Activated CD8-positive, alpha-beta memory T cell treated with anti-CD3 and anti-CD28 coated beads, Interleukin-2, amount 10 ng/mL, durations not matched to agents 7 days and 5 days (primary cell): ENCODE measurements at regions not wholly inside any gene's neighbourhood (a gene's known extent, or its start where the extent isn't known, plus 50 kb on each side); places are given as distances from the start of the nearest gene placed in this dataset.

ENCODE experiments used
- ATAC-seq: fragments of 150-1000 bp; cut with Tn5 transposase; one replicate; pipeline ENCODE4 v1.10.0; 2021; ENCODE audit warnings: moderate library complexity
- CTCF ChIA-PET: fragments of 350-600 bp; sonication (Branson Sonifier 250); formaldehyde crosslinking; loops from one replicate; lab custom pipeline; 2021; ENCODE audit warnings: antibody characterized with exemption; lab: Charles Lee
- DNase-seq: peaks from one replicate; pipeline ENCODE4 v3.0.0-alpha.2; 2020
- H3K27ac Mint-ChIP-seq: one replicate; pipeline ENCODE4 v1.8.0; 2021; ENCODE audit warnings: mild to moderate bottlenecking, mixed read lengths
- H3K27me3 Mint-ChIP-seq: one replicate; pipeline ENCODE4 v1.8.0; 2021; ENCODE audit warnings: mixed read lengths
- H3K36me3 Mint-ChIP-seq: one replicate; pipeline ENCODE4 v1.8.0; 2021; ENCODE audit warnings: mild to moderate bottlenecking, mixed read lengths
- H3K4me1 Mint-ChIP-seq: one replicate; pipeline ENCODE4 v1.8.0; 2021; ENCODE audit warnings: mixed read lengths
- H3K4me3 Mint-ChIP-seq: one replicate; pipeline ENCODE4 v1.8.0; 2021; ENCODE audit warnings: mild to moderate bottlenecking, moderate library complexity, mixed read lengths
- H3K9me3 Mint-ChIP-seq: one replicate; pipeline ENCODE4 v1.8.0; 2022; ENCODE audit warnings: low read depth, mixed read lengths

DNA sequence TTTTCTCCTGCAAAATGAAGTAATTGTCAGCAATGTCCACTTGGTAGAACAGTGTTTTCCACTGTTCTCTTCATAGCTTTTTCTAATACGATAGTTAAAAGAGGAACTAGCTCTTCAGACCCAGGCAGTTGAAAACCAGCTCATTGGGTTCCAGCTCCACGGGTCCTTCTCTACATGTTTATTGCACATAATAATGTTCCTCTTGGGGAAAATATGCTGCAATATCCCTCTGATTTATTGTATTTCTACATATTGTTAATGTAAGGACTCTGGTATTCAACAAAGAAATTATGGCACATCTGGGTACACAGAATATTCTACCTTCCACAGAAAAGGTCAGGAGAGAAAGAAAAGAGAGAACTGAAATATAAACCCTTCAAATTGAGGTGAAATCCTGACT, 473.4 kb downstream of the TRIML1 start:
- CTCF ChIA-PET, result no interaction called here
- DNase-seq, result no peak
- Mint-ChIP-seq H3K4me1 (no peaks in the 10 kb centered on the region), H3K27me3 (no peaks in the 10 kb centered on the region), H3K9me3 (peaks cover 3% of the 10 kb centered on the region), H3K4me3 (no peak overlapping the region), H3K36me3 (no peaks in the 10 kb centered on the region), H3K27ac (no peak overlapping the region)
- no peak for ATAC-seq

- H3K4me3 Mint-ChIP-seq, result no peak overlapping the region
- H3K4me1 Mint-ChIP-seq, result no peaks in the 10 kb centered on the region
- ATAC-seq, result no peak
- CTCF ChIA-PET, result no interaction called here
- no peaks in the 10 kb centered on the region for H3K27me3 Mint-ChIP-seq
- H3K9me3 Mint-ChIP-seq, result peaks cover 6% of the 10 kb centered on the region
- DNase-seq, result no peak
- H3K27ac Mint-ChIP-seq, result no peak overlapping the region
- no peaks in the 10 kb centered on the region for H3K36me3 Mint-ChIP-seq
These were observed 474.7 kb downstream of the TRIML1 start for GRCh38 chr4:188613976-188614375.

DNA sequence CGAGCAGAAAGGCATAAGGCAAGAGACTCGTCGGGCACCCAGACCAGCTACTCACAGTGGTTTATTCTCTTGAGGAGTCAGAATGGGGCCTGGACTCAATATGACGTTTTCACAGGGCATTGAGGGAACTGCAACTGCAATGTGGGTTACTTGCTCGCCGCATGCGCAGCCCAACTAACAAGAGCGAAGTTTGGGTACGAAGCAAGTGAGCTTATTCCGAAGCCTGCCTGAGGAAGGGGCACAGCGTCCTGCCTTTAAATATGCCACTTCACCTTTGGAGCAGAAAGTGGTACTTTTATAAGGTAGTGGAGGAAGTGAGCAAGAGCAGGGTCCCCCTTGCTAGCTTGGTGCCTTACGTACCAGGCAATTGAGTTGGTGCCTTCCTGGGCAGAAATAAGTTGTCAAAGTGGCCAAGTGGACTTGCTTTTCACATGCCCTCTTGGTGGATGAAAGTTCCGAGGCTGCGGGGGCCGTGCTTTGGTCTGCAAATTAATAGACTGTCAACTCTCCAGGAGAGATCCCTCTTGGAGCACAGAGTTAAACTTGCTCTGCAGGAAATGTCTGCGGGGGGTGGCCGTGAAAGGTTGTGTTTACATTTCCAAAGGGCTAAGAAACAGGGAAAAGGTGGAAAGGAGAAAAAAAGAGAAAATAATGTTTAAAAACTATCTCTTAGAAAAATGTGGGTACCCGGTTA, 480.4 kb downstream of the TRIML1 start:
- H3K27ac Mint-ChIP-seq, result no peak overlapping the region
- H3K9me3 Mint-ChIP-seq, result peaks cover 6% of the 10 kb centered on the region
- no peak overlapping the region for H3K4me3 Mint-ChIP-seq
- ATAC-seq, result no peak
- CTCF ChIA-PET, result no interaction called here
- H3K36me3 Mint-ChIP-seq, result no peaks in the 10 kb centered on the region
- no peaks in the 10 kb centered on the region for H3K27me3 Mint-ChIP-seq
- H3K4me1 Mint-ChIP-seq, result no peaks in the 10 kb centered on the region
- DNase-seq, result no peak

- H3K4me1 Mint-ChIP-seq, result no peaks in the 10 kb centered on the region
- H3K36me3 Mint-ChIP-seq, result no peaks in the 10 kb centered on the region
- CTCF ChIA-PET, result no interaction called here
- peaks cover 9% of the 10 kb centered on the region for H3K9me3 Mint-ChIP-seq
- no peak for ATAC-seq
- H3K27ac Mint-ChIP-seq, result no peak overlapping the region
- H3K27me3 Mint-ChIP-seq, result no peaks in the 10 kb centered on the region
- no peak overlapping the region for H3K4me3 Mint-ChIP-seq
- no peak for DNase-seq
These were observed 481.4 kb downstream of the TRIML1 start for GRCh38 chr4:188620608-188621007.

DNA sequence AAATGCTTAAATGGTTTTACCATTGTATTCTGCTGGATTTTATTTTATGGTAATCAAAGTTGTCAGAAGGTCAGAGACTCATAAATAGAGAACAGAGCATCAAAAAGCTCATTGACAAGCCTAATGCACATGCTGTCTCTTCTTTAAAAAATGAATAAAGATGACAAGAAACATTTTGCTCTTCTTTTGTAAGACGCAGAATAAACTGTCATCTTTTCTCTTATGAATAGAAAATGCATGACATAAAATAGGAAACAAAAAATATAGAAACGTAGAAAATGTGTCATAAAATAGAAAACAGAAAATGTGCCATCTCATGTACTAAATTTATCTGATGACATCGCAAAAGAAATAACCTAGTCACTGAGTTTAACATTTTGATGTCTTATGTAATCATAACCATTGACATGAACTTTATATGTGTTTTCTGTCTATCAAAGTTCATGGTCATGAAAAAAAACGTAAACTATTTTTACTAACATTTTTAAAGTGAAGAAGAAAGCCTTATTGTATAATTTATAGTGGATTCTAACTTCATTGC, 484.1 kb downstream of the TRIML1 start:
- Mint-ChIP-seq H3K9me3 (peaks cover 11% of the 10 kb centered on the region), H3K27me3 (no peaks in the 10 kb centered on the region), H3K27ac (no peak overlapping the region), H3K36me3 (no peaks in the 10 kb centered on the region), H3K4me1 (no peaks in the 10 kb centered on the region), H3K4me3 (no peak overlapping the region)
- CTCF ChIA-PET, result no interaction called here
- ATAC-seq (no peak), DNase-seq (no peak)

- Mint-ChIP-seq H3K36me3 (no peaks in the 10 kb centered on the region), H3K9me3 (peaks cover 9% of the 10 kb centered on the region), H3K4me3 (no peak overlapping the region), H3K27me3 (no peaks in the 10 kb centered on the region), H3K27ac (no peak overlapping the region), H3K4me1 (no peaks in the 10 kb centered on the region)
- ATAC-seq (no peak), DNase-seq (no peak)
- CTCF ChIA-PET, result no interaction called here
These were observed 485.1 kb downstream of the TRIML1 start for GRCh38 chr4:188624370-188624769.

DNA sequence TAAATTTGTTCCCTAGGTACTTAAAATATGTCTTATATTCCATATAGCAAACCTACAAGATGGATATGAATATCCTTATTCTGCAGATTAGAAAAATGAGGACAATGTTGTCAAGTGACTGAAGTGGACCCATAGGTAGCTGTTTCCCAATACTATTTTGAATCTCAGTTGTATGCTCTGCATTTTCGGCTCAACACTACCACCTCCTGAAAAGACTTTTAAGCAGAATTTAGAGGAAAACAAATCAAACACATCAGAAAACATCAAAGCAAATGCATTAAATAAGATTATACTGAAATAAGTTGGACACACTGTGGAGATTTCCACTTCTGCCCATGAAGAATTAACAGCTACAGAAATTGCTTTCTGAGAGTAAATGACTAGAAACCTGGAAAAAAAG, 488.7 kb downstream of the TRIML1 start:
- Mint-ChIP-seq H3K9me3 (peaks cover 23% of the 10 kb centered on the region), H3K27ac (no peak overlapping the region), H3K4me3 (no peak overlapping the region), H3K27me3 (no peaks in the 10 kb centered on the region), H3K4me1 (no peaks in the 10 kb centered on the region), H3K36me3 (no peaks in the 10 kb centered on the region)
- DNase-seq (no peak), ATAC-seq (no peak)
- CTCF ChIA-PET, result no interaction called here

- no peak for DNase-seq
- CTCF ChIA-PET, result no interaction called here
- H3K4me3 Mint-ChIP-seq, result no peak overlapping the region
- H3K27me3 Mint-ChIP-seq, result no peaks in the 10 kb centered on the region
- H3K9me3 Mint-ChIP-seq, result peaks cover 8% of the 10 kb centered on the region
- no peaks in the 10 kb centered on the region for H3K36me3 Mint-ChIP-seq
- ATAC-seq, result no peak
- H3K27ac Mint-ChIP-seq, result no peak overlapping the region
- H3K4me1 Mint-ChIP-seq, result no peaks in the 10 kb centered on the region
These were observed 500.3 kb downstream of the TRIML1 start for GRCh38 chr4:188639479-188640100.

DNA sequence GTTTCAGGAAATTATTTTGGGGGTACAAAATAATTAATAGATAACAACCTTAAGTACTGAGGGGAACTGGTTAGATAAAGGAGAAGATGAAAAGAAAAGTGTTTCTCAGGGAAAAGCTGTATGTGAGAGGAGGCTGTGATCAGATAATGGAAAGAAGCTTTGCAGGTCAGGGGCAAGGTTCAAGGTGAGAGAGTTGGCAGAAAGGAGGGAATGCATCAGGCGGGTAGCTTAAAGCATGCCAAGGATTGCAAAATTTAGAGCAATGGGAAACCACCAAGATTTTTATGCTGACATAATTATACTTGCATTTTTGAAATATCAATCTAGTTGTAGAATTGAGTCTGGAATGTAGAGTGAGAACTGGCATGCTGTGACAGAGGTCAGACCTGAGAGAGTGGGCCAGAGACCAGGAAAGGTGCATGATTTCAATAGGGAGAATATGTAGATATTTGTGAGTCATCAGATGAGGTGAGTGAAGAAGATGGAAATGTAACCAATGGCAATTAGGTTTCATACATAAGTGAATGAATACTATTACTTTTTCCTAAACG, 508.7 kb downstream of the TRIML1 start:
- no peaks in the 10 kb centered on the region for H3K4me1 Mint-ChIP-seq

DNA sequence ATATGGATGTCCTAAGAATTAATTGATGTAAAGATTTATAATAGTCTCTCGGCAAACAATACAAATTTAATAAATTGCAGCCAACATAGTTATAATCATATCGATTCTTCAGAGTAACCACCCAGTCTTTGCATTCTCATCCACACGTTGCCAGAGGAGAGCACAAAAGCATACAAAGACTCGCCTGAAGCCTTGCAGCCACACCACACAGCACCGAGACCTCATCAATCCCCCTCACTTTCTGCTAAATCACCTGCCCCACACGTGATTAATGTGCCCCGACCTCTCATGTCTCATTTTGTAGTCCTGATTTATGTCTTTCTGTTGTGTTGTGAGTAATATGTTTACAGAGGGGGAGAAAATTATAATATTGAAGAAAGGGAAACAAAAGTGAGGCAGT, 510.4 kb downstream of the TRIML1 start:
- H3K4me1 Mint-ChIP-seq, result no peaks in the 10 kb centered on the region
- H3K27me3 Mint-ChIP-seq, result no peaks in the 10 kb centered on the region
- ATAC-seq (no peak), DNase-seq (no peak)
- peaks cover 13% of the 10 kb centered on the region for H3K9me3 Mint-ChIP-seq
- no peak overlapping the region for H3K4me3 Mint-ChIP-seq
- H3K36me3 Mint-ChIP-seq, result no peaks in the 10 kb centered on the region
- H3K27ac Mint-ChIP-seq, result no peak overlapping the region
- CTCF ChIA-PET, result no interaction called here

More for the DNA sequence above, 508.7 kb downstream of the TRIML1 start:
- DNase-seq (no peak), ATAC-seq (no peak)
- peaks cover 10% of the 10 kb centered on the region for H3K9me3 Mint-ChIP-seq
- CTCF ChIA-PET, result no interaction called here
- H3K36me3 Mint-ChIP-seq, result no peaks in the 10 kb centered on the region
- H3K27ac Mint-ChIP-seq, result no peak overlapping the region
- no peak overlapping the region for H3K4me3 Mint-ChIP-seq
- no peaks in the 10 kb centered on the region for H3K27me3 Mint-ChIP-seq

DNA sequence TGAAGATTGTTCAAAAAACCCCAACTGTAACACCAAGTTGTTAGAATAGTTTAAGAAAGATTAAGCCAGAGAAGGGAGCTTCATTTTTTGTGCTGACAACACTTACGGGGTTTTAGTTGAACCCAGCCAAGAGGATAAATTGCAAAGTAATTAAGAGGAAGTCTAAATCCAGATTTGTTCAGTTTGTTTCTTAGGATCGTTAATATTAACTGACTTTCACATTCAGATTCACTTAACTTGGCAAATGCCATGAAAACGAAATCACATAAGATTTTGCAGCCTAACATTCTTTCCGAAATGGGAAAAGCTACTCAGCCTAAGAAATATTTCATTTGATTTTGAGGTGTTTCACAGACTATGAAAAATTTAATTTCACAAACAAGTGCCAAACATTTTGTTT, 511.3 kb downstream of the TRIML1 start:
- no peaks in the 10 kb centered on the region for H3K4me1 Mint-ChIP-seq
- peaks cover 10% of the 10 kb centered on the region for H3K9me3 Mint-ChIP-seq
- ATAC-seq, result no peak
- CTCF ChIA-PET, result no interaction called here
- H3K27ac Mint-ChIP-seq, result no peak overlapping the region
- no peaks in the 10 kb centered on the region for H3K36me3 Mint-ChIP-seq
- no peaks in the 10 kb centered on the region for H3K27me3 Mint-ChIP-seq
- DNase-seq, result no peak
- H3K4me3 Mint-ChIP-seq, result no peak overlapping the region

- Mint-ChIP-seq H3K4me1 (no peaks in the 10 kb centered on the region), H3K9me3 (peaks cover 14% of the 10 kb centered on the region), H3K36me3 (no peaks in the 10 kb centered on the region), H3K4me3 (no peak overlapping the region), H3K27ac (no peak overlapping the region), H3K27me3 (no peaks in the 10 kb centered on the region)
- CTCF ChIA-PET, result no interaction called here
- no peak for ATAC-seq
- no peak for DNase-seq
These were observed 518.1 kb downstream of the TRIML1 start for GRCh38 chr4:188657365-188657764.

DNA sequence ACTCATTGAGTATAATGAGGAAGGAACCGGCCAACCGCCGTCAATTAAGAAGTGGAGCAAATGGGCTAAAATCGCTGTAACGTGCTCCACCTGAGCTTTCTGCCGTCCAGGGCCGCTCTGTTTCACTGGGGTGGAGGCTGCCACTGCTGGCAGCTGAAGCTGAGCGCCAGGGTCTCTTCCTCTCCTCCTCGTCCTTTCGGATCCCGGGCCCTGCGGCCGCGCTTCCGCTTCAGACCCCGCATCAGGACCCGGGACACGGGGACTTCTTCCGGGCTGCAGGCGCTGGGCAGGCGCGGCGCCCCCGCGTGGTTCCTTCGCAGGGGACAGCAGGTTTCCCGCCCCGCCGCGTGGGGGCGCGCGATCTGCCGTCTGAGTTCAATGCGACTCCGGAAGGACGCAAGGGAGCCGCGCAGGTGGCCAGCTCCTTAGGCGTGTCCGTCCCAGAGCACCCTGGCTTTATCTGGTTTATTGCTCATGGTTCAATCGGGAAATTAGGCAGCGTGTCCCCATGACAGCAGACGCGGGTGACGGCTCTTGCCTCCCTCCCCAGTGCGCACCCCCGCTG, 519.8 kb downstream of the TRIML1 start:
- no peaks in the 10 kb centered on the region for H3K27me3 Mint-ChIP-seq
- H3K27ac Mint-ChIP-seq, result no peak overlapping the region
- ATAC-seq (no peak), DNase-seq (no peak)
- H3K4me3 Mint-ChIP-seq, result no peak overlapping the region
- H3K9me3 Mint-ChIP-seq, result peaks cover 11% of the 10 kb centered on the region
- CTCF ChIA-PET, result no interaction called here
- H3K4me1 Mint-ChIP-seq, result no peaks in the 10 kb centered on the region
- no peaks in the 10 kb centered on the region for H3K36me3 Mint-ChIP-seq

- CTCF ChIA-PET, result no interaction called here
- H3K36me3 Mint-ChIP-seq, result no peaks in the 10 kb centered on the region
- peaks cover 14% of the 10 kb centered on the region for H3K9me3 Mint-ChIP-seq
- H3K27ac Mint-ChIP-seq, result no peak overlapping the region
- ATAC-seq (no peak), DNase-seq (no peak)
- H3K4me1 Mint-ChIP-seq, result no peaks in the 10 kb centered on the region
- H3K4me3 Mint-ChIP-seq, result no peak overlapping the region
- no peaks in the 10 kb centered on the region for H3K27me3 Mint-ChIP-seq
These were observed 521.6 kb downstream of the TRIML1 start for GRCh38 chr4:188660796-188661195.
